A549 (cell line): ENCODE measurements at regions not wholly inside any gene's neighbourhood (a gene's known extent, or its start where the extent isn't known, plus 50 kb on each side); places are given as distances from the start of the nearest gene placed in this dataset.
A peak's percentile ranks its signal among the peaks of the same experiment; 100 is the strongest.

Experiments used
- ATAC-seq, 2 experiments: fragments of 200-7000 bp in 1 of 2; fragments of >200 bp in 1 of 2; cut with Nextera tagmentation in 1 of 2; cut with Tn5 transposase in 1 of 2; 3 replicates each; pipeline versions ENCODE4 v1.8.0 to v1.9.1; 2018 to 2020; ENCODE audit warnings: mild to moderate bottlenecking in 1 of 2, moderate library complexity in 1 of 2
- CTCF ChIA-PET: fragments of 300-600 bp; sonication (Branson Sonifier 250); formaldehyde crosslinking; extraction: SDS; loops from one replicate; lab custom pipeline; 2021; ENCODE audit warnings: antibody characterized with exemption, inconsistent platforms; lab: Yijun Ruan, JAX
- POLR2A ChIA-PET: fragments of 350-600 bp; formaldehyde crosslinking; extraction: SDS; loops from one replicate; lab custom pipeline; 2021; ENCODE audit warnings: antibody characterized with exemption, inconsistent platforms; lab: Yijun Ruan, JAX
- DNase-seq, 2 experiments: peaks; one replicate each; pipeline versions ENCODE4 v3.0.0 to v3.0.0-alpha.2; 2011 to 2016; ENCODE audit warnings: low read depth in 1 of 2, low spot score in 1 of 2
- FAIRE-seq: peaks from 2 replicates; lab custom pipeline; 2011; peaks lifted over from hg19 to GRCh38; lab: Jason Lieb, UNC
- H3K27ac ChIP-seq, 2 experiments: fragments of >200 bp; sonication (Bioruptor Twin); formaldehyde crosslinking; 3 replicates each; pipeline ENCODE4 v1.5.1; 2016 to 2017
- H3K4me1 ChIP-seq: fragments of >200 bp; sonication (Bioruptor Twin); formaldehyde crosslinking; 3 replicates; pipeline ENCODE4 v1.6.1; 2016
- H3K4me2 ChIP-seq: fragments of >200 bp; sonication (Bioruptor Twin); formaldehyde crosslinking; 3 replicates; pipeline ENCODE4 v1.6.1; 2016
- H3K4me3 ChIP-seq: fragments of >200 bp; sonication (Bioruptor Twin); formaldehyde crosslinking; 3 replicates; pipeline ENCODE4 v1.5.1; 2016
- H3K9me3 ChIP-seq: fragments of >200 bp; sonication (Bioruptor Twin); formaldehyde crosslinking; 3 replicates; pipeline ENCODE4 v1.6.1; 2016
- BHLHE40 ChIP-seq: IDR thresholded peaks from 2 replicates; pipeline ENCODE4 v1.6.1; 2012; ENCODE audit warnings: low read depth, low read length, inconsistent platforms
- EHF ChIP-seq: fragments of 250-450 bp; sonication (Bioruptor Pico); IDR thresholded peaks from 2 replicates; pipeline ENCODE4 v1.5.0; 2020; ENCODE audit warnings: mild to moderate bottlenecking
- EP300 ChIP-seq, 2 experiments: fragments of >200 bp; sonication (Bioruptor Twin); formaldehyde crosslinking; IDR thresholded peaks; 2 replicates in 1 of 2; 3 replicates in 1 of 2; pipeline ENCODE4 v1.6.1; 2016 to 2017
- ESRRA ChIP-seq: fragments of 150-350 bp; IDR thresholded peaks from 2 replicates; pipeline ENCODE4 v1.6.1; 2014; ENCODE audit warnings: mild to moderate bottlenecking, low read length, borderline replicate concordance
- FOSB ChIP-seq: fragments of 250-450 bp; sonication (Bioruptor Pico); IDR thresholded peaks from 2 replicates; pipeline ENCODE4 v1.5.0; 2020; ENCODE audit warnings: mild to moderate bottlenecking, moderate library complexity
- HDAC2 ChIP-seq: fragments of 200-600 bp; sonication (generic); IDR thresholded peaks from 2 replicates; pipeline ENCODE4 v1.6.1; 2016
- HES2 ChIP-seq: fragments of >200 bp; sonication (Bioruptor Twin); formaldehyde crosslinking; IDR thresholded peaks from 2 replicates; pipeline ENCODE4 v1.6.1; 2016
- HOXA7 ChIP-seq: fragments of 250-450 bp; sonication (Bioruptor Pico); IDR thresholded peaks from 2 replicates; pipeline ENCODE4 v1.5.0; 2020; ENCODE audit warnings: mild to moderate bottlenecking, moderate library complexity
- HOXB13 ChIP-seq: fragments of 250-450 bp; sonication (Bioruptor Pico); IDR thresholded peaks from 2 replicates; pipeline ENCODE4 v1.5.0; 2020; ENCODE audit warnings: low read depth, mild to moderate bottlenecking, moderate library complexity
- JUN ChIP-seq, 2 experiments: fragments of >200 bp; sonication (Bioruptor Twin); formaldehyde crosslinking; IDR thresholded peaks; 2 replicates in 1 of 2; 3 replicates in 1 of 2; pipeline ENCODE4 v1.6.1; 2016 to 2017
- KDM5A ChIP-seq: fragments of 200-600 bp; sonication (generic); IDR thresholded peaks from 2 replicates; pipeline ENCODE4 v1.6.1; 2016; ENCODE audit warnings: antibody characterized with exemption, mild to moderate bottlenecking
- MAZ ChIP-seq: fragments of 150-350 bp; IDR thresholded peaks from 2 replicates; pipeline ENCODE4 v1.6.1; 2014; ENCODE audit warnings: antibody characterized with exemption, low read depth, low read length, borderline replicate concordance
- PHF8 ChIP-seq: fragments of 200-600 bp; sonication (generic); IDR thresholded peaks from 2 replicates; pipeline ENCODE4 v1.6.1; 2016; ENCODE audit warnings: low read depth, mild to moderate bottlenecking, antibody characterized with exemption, moderate library complexity, borderline replicate concordance
- RAD21 ChIP-seq, 2 experiments: fragments of >200 bp in 1 of 2; sonication (Bioruptor Twin) in 1 of 2; formaldehyde crosslinking in 1 of 2; IDR thresholded peaks in 1 of 2; conservative IDR thresholded peaks in 1 of 2; 2 replicates in 1 of 2; 3 replicates in 1 of 2; pipeline ENCODE4 v1.6.1; 2012 to 2018; ENCODE audit warnings: inconsistent platforms in 1 of 2
- RCOR1 ChIP-seq: fragments of 150-350 bp; IDR thresholded peaks from 2 replicates; pipeline ENCODE4 v1.6.1; 2014; ENCODE audit warnings: antibody characterized with exemption, low read length, low read depth
- TP53 ChIP-seq: fragments of 250-450 bp; sonication (Bioruptor Pico); IDR thresholded peaks from 2 replicates; pipeline ENCODE4 v1.5.0; 2021; ENCODE audit warnings: mild to moderate bottlenecking, moderate library complexity
- USF2 ChIP-seq: fragments of 450-650 bp; IDR thresholded peaks from 2 replicates; pipeline ENCODE4 v1.6.1; 2014; ENCODE audit warnings: antibody characterized with exemption
- ZFP36 ChIP-seq: fragments of 450-650 bp; IDR thresholded peaks from 2 replicates; pipeline ENCODE4 v1.6.1; 2014; ENCODE audit warnings: borderline replicate concordance; ENCODE audit not compliant: partially characterized antibody
- WGBS: methylation state at CpG from one replicate; pipeline ENCODE4 v1.1.6; 2017; ENCODE audit errors: missing lambda C conversion rate; 5-methylcytosine and 5-hydroxymethylcytosine counted together
- TF ChIP-seq, protein P1 (sequence below): fragments of >200 bp; sonication (Bioruptor Twin); formaldehyde crosslinking; IDR thresholded peaks from 3 replicates; pipeline ENCODE4 v1.5.1; 2016
- TF ChIP-seq, protein P2 (sequence below): fragments of >200 bp; sonication (Bioruptor Twin); formaldehyde crosslinking; IDR thresholded peaks from 3 replicates; pipeline ENCODE4 v1.6.1; 2016
- TF ChIP-seq, protein P3 (sequence below): IDR thresholded peaks from 2 replicates; pipeline ENCODE4 v1.6.1; 2012; ENCODE audit warnings: low read depth, borderline replicate concordance
- TF ChIP-seq, protein P4 (sequence below): fragments of 200-600 bp; sonication (generic); IDR thresholded peaks from 2 replicates; pipeline ENCODE4 v1.6.1; 2016; ENCODE audit warnings: antibody characterized with exemption, mild to moderate bottlenecking, moderate library complexity

DNA sequence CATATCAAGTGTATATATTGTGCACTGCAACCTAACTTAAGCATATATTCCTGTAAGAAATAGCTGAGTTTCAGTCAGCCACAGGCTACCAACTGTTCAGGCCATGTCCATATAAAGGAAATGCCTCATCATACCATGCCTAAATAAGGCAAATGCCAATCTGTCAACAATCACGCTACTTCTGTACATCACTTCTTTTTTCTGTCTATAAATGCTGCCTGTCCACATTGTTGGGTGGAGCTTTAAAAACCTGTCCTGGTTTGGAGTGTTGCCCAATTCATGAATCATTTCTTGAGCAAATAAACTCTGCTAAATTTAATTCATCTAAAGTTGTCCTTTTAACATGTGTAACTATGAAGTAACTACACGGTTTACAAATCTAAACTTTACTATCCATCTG is 1091.9 kb downstream of the NSUN3 start:
- ChIA-PET CTCF (no interaction called here), POLR2A (no interaction called here)
- H3K4me3 ChIP-seq, result no peak overlapping the region
- TF ChIP-seq EP300 (IDR thresholded peaks at IDR 0.05) (no peak), ZFP36 (peak; percentile 15)
- no peak for ATAC-seq
- WGBS, result 5% methylated on average over 2 of the region's 2 CpGs
- no peaks in the 10 kb centered on the region for H3K4me1 ChIP-seq
- H3K27ac ChIP-seq, result no peak overlapping the region
- no peaks in the 10 kb centered on the region for H3K9me3 ChIP-seq
- FAIRE-seq, result no peak
- no peak overlapping the region for H3K4me2 ChIP-seq
- peak in 1 of 2 experiments; percentile 39 for DNase-seq

- WGBS, result 76% methylated on average over 1 of the region's 1 CpG
These were observed 1099.9 kb downstream of the NSUN3 start for GRCh38 chr3:95162794-95163193.

GRCh38 chr3:95167748-95168147 is 1104.9 kb downstream of the NSUN3 start:
- TF ChIP-seq, protein P1, sequence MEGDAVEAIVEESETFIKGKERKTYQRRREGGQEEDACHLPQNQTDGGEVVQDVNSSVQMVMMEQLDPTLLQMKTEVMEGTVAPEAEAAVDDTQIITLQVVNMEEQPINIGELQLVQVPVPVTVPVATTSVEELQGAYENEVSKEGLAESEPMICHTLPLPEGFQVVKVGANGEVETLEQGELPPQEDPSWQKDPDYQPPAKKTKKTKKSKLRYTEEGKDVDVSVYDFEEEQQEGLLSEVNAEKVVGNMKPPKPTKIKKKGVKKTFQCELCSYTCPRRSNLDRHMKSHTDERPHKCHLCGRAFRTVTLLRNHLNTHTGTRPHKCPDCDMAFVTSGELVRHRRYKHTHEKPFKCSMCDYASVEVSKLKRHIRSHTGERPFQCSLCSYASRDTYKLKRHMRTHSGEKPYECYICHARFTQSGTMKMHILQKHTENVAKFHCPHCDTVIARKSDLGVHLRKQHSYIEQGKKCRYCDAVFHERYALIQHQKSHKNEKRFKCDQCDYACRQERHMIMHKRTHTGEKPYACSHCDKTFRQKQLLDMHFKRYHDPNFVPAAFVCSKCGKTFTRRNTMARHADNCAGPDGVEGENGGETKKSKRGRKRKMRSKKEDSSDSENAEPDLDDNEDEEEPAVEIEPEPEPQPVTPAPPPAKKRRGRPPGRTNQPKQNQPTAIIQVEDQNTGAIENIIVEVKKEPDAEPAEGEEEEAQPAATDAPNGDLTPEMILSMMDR, result no peak
- TF ChIP-seq, protein P2, sequence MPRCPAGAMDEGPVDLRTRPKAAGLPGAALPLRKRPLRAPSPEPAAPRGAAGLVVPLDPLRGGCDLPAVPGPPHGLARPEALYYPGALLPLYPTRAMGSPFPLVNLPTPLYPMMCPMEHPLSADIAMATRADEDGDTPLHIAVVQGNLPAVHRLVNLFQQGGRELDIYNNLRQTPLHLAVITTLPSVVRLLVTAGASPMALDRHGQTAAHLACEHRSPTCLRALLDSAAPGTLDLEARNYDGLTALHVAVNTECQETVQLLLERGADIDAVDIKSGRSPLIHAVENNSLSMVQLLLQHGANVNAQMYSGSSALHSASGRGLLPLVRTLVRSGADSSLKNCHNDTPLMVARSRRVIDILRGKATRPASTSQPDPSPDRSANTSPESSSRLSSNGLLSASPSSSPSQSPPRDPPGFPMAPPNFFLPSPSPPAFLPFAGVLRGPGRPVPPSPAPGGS, result no peak
- TF ChIP-seq EP300 (IDR thresholded peaks at IDR 0.05), result no peak
- no peak for TF ChIP-seq HOXA7 (CRISPR knock-in tag)
- TF ChIP-seq HOXB13, result no peak
- no peak for TF ChIP-seq RAD21 (conservative IDR thresholded peaks at IDR 0.05 in 1 of 2, IDR thresholded peaks at IDR 0.05 in 1 of 2)
- no peak for TF ChIP-seq MAZ
- TF ChIP-seq USF2, result no peak
- no peak for TF ChIP-seq EHF
- no peak for TF ChIP-seq ESRRA
- no peak for TF ChIP-seq HES2
- TF ChIP-seq HDAC2, result no peak
- TF ChIP-seq, protein P3, sequence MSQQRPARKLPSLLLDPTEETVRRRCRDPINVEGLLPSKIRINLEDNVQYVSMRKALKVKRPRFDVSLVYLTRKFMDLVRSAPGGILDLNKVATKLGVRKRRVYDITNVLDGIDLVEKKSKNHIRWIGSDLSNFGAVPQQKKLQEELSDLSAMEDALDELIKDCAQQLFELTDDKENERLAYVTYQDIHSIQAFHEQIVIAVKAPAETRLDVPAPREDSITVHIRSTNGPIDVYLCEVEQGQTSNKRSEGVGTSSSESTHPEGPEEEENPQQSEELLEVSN, result no peak
- TF ChIP-seq PHF8, result no peak
- TF ChIP-seq, protein P4, sequence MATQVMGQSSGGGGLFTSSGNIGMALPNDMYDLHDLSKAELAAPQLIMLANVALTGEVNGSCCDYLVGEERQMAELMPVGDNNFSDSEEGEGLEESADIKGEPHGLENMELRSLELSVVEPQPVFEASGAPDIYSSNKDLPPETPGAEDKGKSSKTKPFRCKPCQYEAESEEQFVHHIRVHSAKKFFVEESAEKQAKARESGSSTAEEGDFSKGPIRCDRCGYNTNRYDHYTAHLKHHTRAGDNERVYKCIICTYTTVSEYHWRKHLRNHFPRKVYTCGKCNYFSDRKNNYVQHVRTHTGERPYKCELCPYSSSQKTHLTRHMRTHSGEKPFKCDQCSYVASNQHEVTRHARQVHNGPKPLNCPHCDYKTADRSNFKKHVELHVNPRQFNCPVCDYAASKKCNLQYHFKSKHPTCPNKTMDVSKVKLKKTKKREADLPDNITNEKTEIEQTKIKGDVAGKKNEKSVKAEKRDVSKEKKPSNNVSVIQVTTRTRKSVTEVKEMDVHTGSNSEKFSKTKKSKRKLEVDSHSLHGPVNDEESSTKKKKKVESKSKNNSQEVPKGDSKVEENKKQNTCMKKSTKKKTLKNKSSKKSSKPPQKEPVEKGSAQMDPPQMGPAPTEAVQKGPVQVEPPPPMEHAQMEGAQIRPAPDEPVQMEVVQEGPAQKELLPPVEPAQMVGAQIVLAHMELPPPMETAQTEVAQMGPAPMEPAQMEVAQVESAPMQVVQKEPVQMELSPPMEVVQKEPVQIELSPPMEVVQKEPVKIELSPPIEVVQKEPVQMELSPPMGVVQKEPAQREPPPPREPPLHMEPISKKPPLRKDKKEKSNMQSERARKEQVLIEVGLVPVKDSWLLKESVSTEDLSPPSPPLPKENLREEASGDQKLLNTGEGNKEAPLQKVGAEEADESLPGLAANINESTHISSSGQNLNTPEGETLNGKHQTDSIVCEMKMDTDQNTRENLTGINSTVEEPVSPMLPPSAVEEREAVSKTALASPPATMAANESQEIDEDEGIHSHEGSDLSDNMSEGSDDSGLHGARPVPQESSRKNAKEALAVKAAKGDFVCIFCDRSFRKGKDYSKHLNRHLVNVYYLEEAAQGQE, result no peak
- no peak for TF ChIP-seq KDM5A
- no peak for TF ChIP-seq FOSB (CRISPR knock-in tag)
- no peak for TF ChIP-seq BHLHE40
- TF ChIP-seq TP53 (CRISPR knock-in tag), result no peak
- no peak for TF ChIP-seq RCOR1
- Histone ChIP-seq H3K4me3 (no peak overlapping the region), H3K9me3 (no peaks in the 10 kb centered on the region), H3K4me2 (no peak overlapping the region), H3K27ac (no peak overlapping the region), H3K4me1 (no peaks in the 10 kb centered on the region)
- DNase-seq (no peak), FAIRE-seq (no peak), ATAC-seq (no peak)
- CTCF ChIA-PET, result no interaction called here
- POLR2A ChIA-PET, result no interaction called here
- WGBS, result 60% methylated on average over 4 of the region's 4 CpGs

More at GRCh38 chr3:95162794-95163193, 1099.9 kb downstream of the NSUN3 start:
- Histone ChIP-seq H3K27ac (no peak overlapping the region), H3K4me3 (no peak overlapping the region), H3K4me2 (no peak overlapping the region), H3K4me1 (no peaks in the 10 kb centered on the region), H3K9me3 (no peaks in the 10 kb centered on the region)
- TF ChIP-seq JUN (IDR thresholded peaks at IDR 0.05), result no peak
- no peak for FAIRE-seq
- ChIA-PET POLR2A (no interaction called here), CTCF (no interaction called here)
- ATAC-seq, result no peak
- DNase-seq, result no peak
